ENCODE measurements at regions not wholly inside any gene's neighbourhood (a gene's known extent, or its start where the extent isn't known, plus 50 kb on each side); places are given as distances from the start of the nearest gene placed in this dataset.

- Histone ChIP-seq H3K9me3 (ENCODE audit: low read depth) (no peaks in the 10 kb centered on the region), H3K9me2 (replicated peaks; ENCODE audit: insufficient read depth) (no peaks in the 10 kb centered on the region), H3K36me3 (replicated peaks; ENCODE audit: insufficient read depth, low read depth) (no peaks in the 10 kb centered on the region), H3K27ac (no peak overlapping the region), H3K4me1 (ENCODE audit: insufficient read depth) (no peaks in the 10 kb centered on the region), H3K27me3 (no peaks in the 10 kb centered on the region), H3K4me3 (no peak overlapping the region), H3K79me2 (no peaks in the 10 kb centered on the region), H3K4me2 (no peak overlapping the region), H2AFZ (no peak overlapping the region), H4K20me1 (ENCODE audit: insufficient read depth, poor library complexity, severe bottlenecking) (no peaks in the 10 kb centered on the region)
- WGBS (ENCODE audit: low lambda C conversion rate, missing lambda C conversion rate) = 72% methylated on average over 1 of the region's 1 CpG
- TF ChIP-seq EZH2phosphoT487 (IDR thresholded peaks at IDR 0.05; ENCODE audit: low read depth, severe bottlenecking, unreplicated experiment) (no peak), EZH2 (IDR thresholded peaks at IDR 0.05; ENCODE audit: borderline replicate concordance) (no peak), CTCF (IDR thresholded peaks at IDR 0.05; ENCODE audit: poor library complexity) (no peak)
- DNase-seq (ENCODE audit: low spot score) = no peak
These were observed 71.6 kb upstream of the CTTNBP2 start for GRCh38 chr7:117944886-117945285.

GRCh38 chr7:117946151-117946633 lies 73.0 kb upstream of the CTTNBP2 start:
- Histone ChIP-seq H3K4me2 (no peak overlapping the region), H3K9me2 (replicated peaks; ENCODE audit: insufficient read depth) (no peaks in the 10 kb centered on the region), H3K79me2 (no peaks in the 10 kb centered on the region), H3K4me3 (no peak overlapping the region), H3K4me1 (ENCODE audit: insufficient read depth) (no peaks in the 10 kb centered on the region), H4K20me1 (ENCODE audit: insufficient read depth, poor library complexity, severe bottlenecking) (no peaks in the 10 kb centered on the region), H3K36me3 (replicated peaks; ENCODE audit: insufficient read depth, low read depth) (no peaks in the 10 kb centered on the region), H2AFZ (no peak overlapping the region), H3K27me3 (no peaks in the 10 kb centered on the region), H3K27ac (no peak overlapping the region), H3K9me3 (ENCODE audit: low read depth) (no peaks in the 10 kb centered on the region)
- 76% methylated on average over 2 of the region's 2 CpGs for WGBS (ENCODE audit: low lambda C conversion rate, missing lambda C conversion rate)
- DNase-seq (ENCODE audit: low spot score) = no peak
- no peak for TF ChIP-seq EZH2phosphoT487 (IDR thresholded peaks at IDR 0.05; ENCODE audit: low read depth, severe bottlenecking, unreplicated experiment)
- no peak for TF ChIP-seq CTCF (IDR thresholded peaks at IDR 0.05; ENCODE audit: poor library complexity)
- no peak for TF ChIP-seq EZH2 (IDR thresholded peaks at IDR 0.05; ENCODE audit: borderline replicate concordance)

GRCh38 chr7:117949232-117949631 lies 76.0 kb upstream of the CTTNBP2 start:
- Histone ChIP-seq H3K4me2 (no peak overlapping the region), H3K4me3 (no peak overlapping the region)

More at GRCh38 chr7:117949232-117949631, 76.0 kb upstream of the CTTNBP2 start:
- no peaks in the 10 kb centered on the region for H3K9me2 ChIP-seq (replicated peaks; ENCODE audit: insufficient read depth)
- H3K36me3 ChIP-seq (replicated peaks; ENCODE audit: insufficient read depth, low read depth) = no peaks in the 10 kb centered on the region
- H3K4me1 ChIP-seq (ENCODE audit: insufficient read depth) = no peaks in the 10 kb centered on the region
- H3K27me3 ChIP-seq = no peaks in the 10 kb centered on the region
- WGBS (ENCODE audit: low lambda C conversion rate, missing lambda C conversion rate) = 21% methylated on average over 1 of the region's 1 CpG
- no peaks in the 10 kb centered on the region for H3K9me3 ChIP-seq (ENCODE audit: low read depth)
- no peak overlapping the region for H2AFZ ChIP-seq
- no peaks in the 10 kb centered on the region for H4K20me1 ChIP-seq (ENCODE audit: insufficient read depth, poor library complexity, severe bottlenecking)
- no peak overlapping the region for H3K27ac ChIP-seq
- TF ChIP-seq EZH2 (IDR thresholded peaks at IDR 0.05; ENCODE audit: borderline replicate concordance) (no peak), EZH2phosphoT487 (IDR thresholded peaks at IDR 0.05; ENCODE audit: low read depth, severe bottlenecking, unreplicated experiment) (no peak), CTCF (IDR thresholded peaks at IDR 0.05; ENCODE audit: poor library complexity) (no peak)
- DNase-seq (ENCODE audit: low spot score) = peak; percentile 7
- H3K79me2 ChIP-seq = no peaks in the 10 kb centered on the region
